ENCODE measurements at regions not wholly inside any gene's neighbourhood (a gene's known extent, or its start where the extent isn't known, plus 50 kb on each side); places are given as distances from the start of the nearest gene placed in this dataset.

- TF ChIP-seq NR3C1 (CRISPR knock-in tag; conservative IDR thresholded peaks at IDR 0.05; ENCODE audit: low read depth) (no peak), USF1 (CRISPR knock-in tag; IDR thresholded peaks at IDR 0.05) (no peak), CREM (CRISPR knock-in tag; IDR thresholded peaks at IDR 0.05) (no peak), ZBTB21 (CRISPR knock-in tag; IDR thresholded peaks at IDR 0.05; ENCODE audit: borderline replicate concordance) (no peak), CREB1 (CRISPR knock-in tag; IDR thresholded peaks at IDR 0.05) (no peak), CTCF (IDR thresholded peaks at IDR 0.05) (no peak), SOX15 (CRISPR knock-in tag; IDR thresholded peaks at IDR 0.05) (no peak), GABPB1 (CRISPR knock-in tag; IDR thresholded peaks at IDR 0.05) (no peak), MLX (CRISPR knock-in tag; IDR thresholded peaks at IDR 0.05) (no peak), TCF7 (CRISPR knock-in tag; IDR thresholded peaks at IDR 0.05; ENCODE audit: low read depth) (no peak), MAX (CRISPR knock-in tag; IDR thresholded peaks at IDR 0.05) (no peak), PRDM15 (CRISPR knock-in tag; IDR thresholded peaks at IDR 0.05) (no peak), E2F1 (CRISPR knock-in tag; IDR thresholded peaks at IDR 0.05) (no peak), ZNF317 (CRISPR knock-in tag; IDR thresholded peaks at IDR 0.05; ENCODE audit: borderline replicate concordance, low read depth) (no peak)
Measured at GRCh38 chr11:127738771-127739286, 738.3 kb upstream of the KIRREL3 start.

Data from WTC11 (cell line).